Stomach (tissue), 8 donors: ENCODE measurements at regions not wholly inside any gene's neighbourhood (a gene's known extent, or its start where the extent isn't known, plus 50 kb on each side); places are given as distances from the start of the nearest gene placed in this dataset.

ENCODE experiments used
- DNase-seq, 2 donors: peaks; one replicate each; pipeline versions ENCODE4 v3.0.0 to v3.0.0-alpha.2; 2013 to 2019
- H3K27ac ChIP-seq, 5 donors: fragments of 200-600 bp in 4 of 5; sonication (generic) in 4 of 5; one replicate each; pipeline ENCODE4 v1.5.1; 2013 to 2019; ENCODE audit warnings: mild to moderate bottlenecking in 1 of 5, moderate library complexity in 1 of 5
- H3K27me3 ChIP-seq, 3 donors: fragments of 200-600 bp; sonication (generic); one replicate each; pipeline ENCODE4 v1.5.1; 2017 to 2019; ENCODE audit warnings: mixed run types in 1 of 3
- H3K36me3 ChIP-seq, 4 donors: fragments of 200-600 bp; sonication (generic); 1 replicate in 3 of 4; 2 replicates in 1 of 4; pipeline ENCODE4 v1.5.1; 2016 to 2019
- H3K4me1 ChIP-seq, 4 donors: fragments of 200-600 bp; sonication (generic); one replicate each; pipeline ENCODE4 v1.5.1; 2016 to 2019
- H3K4me3 ChIP-seq, 4 donors: fragments of 200-600 bp; sonication (generic) in 3 of 4; one replicate each; pipeline ENCODE4 v1.5.1; 2016 to 2019; ENCODE audit warnings: mild to moderate bottlenecking in 1 of 4
- H3K9me3 ChIP-seq, 4 donors: fragments of 200-600 bp; sonication (generic); one replicate each; pipeline ENCODE4 v1.5.1; 2016 to 2019
- EP300 ChIP-seq: sonication (generic); formaldehyde crosslinking; IDR thresholded peaks from one replicate; pipeline ENCODE4 v1.6.1; 2017; ENCODE audit warnings: antibody characterized with exemption
- POLR2A ChIP-seq, 4 donors: fragments of 450-650 bp; IDR thresholded peaks; one replicate each; pipeline ENCODE4 v1.6.1; 2016; ENCODE audit warnings: antibody characterized with exemption in 4 of 4, control low read depth in 2 of 4, mild to moderate bottlenecking in 1 of 4, moderate library complexity in 1 of 4
- POLR2AphosphoS5 ChIP-seq, 3 donors: sonication (generic); formaldehyde crosslinking; IDR thresholded peaks; one replicate each; pipeline ENCODE4 v1.6.1; 2016; ENCODE audit warnings: antibody characterized with exemption in 3 of 3
- WGBS, 5 donors: extraction: QIAGEN DNeasy Blood & Tissue Kit in 3 of 5; methylation state at CpG; one replicate each; pipeline versions ENCODE4 v1.1.5 to v1.1.7; 2013 to 2018; 5-methylcytosine and 5-hydroxymethylcytosine counted together
- intact Hi-C: fragments of 100-400 bp; cut with DNase I; formaldehyde crosslinking; loops from one replicate; pipeline ENCODE4 v1.15.1; 2023; ENCODE audit warnings: low total_unique reads
- TF ChIP-seq, protein P1 (sequence below), 7 experiments: fragments of 450-650 bp in 4 of 7; fragments of 200-600 bp in 3 of 7; sonication (generic) in 3 of 7; IDR thresholded peaks; one replicate each; pipeline ENCODE4 v1.5.1; 2016 to 2019; ENCODE audit warnings: antibody characterized with exemption in 7 of 7, control low read depth in 2 of 7, mild to moderate bottlenecking in 1 of 7
- donor health status: healthy with polysubstance abuse.
- donor health status: Bipolar disorder and iron deficiency.
- donor health status: healthy.

DNA sequence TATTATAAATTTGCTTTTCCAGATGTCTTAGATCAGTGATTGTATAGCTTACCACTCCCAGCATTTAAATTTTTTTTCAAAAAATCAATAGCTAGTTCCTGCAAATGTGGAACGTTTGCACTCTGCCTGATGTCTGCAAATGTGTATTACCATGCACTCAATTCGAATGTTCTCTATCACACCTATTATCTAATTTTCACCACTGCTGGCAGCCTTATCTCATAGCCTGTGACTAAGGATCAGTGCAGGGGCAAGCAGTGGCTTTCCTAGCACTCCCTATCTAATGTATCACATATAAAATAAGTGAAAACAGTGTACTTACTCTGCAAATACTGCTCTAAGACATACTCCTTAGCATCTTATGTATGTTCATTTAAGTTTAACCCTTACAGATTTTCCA is 196.3 kb upstream of the PLSCR5 start:
- Histone ChIP-seq H3K9me3 (no peaks in the 10 kb centered on the region), H3K27ac (no peak overlapping the region), H3K4me1 (no peaks in the 10 kb centered on the region), H3K4me3 (no peak overlapping the region), H3K27me3 (no peaks in the 10 kb centered on the region), H3K36me3 (no peaks in the 10 kb centered on the region)
- DNase-seq = no peak
- 11 to 26% (median 19%) methylated on average over 2 of the region's 2 CpGs for WGBS, 5 donors
- TF ChIP-seq POLR2A (IDR thresholded peaks at IDR 0.05) (no peak), EP300 (no peak), POLR2AphosphoS5 (IDR thresholded peaks at IDR 0.05) (no peak)
- TF ChIP-seq, protein P1, sequence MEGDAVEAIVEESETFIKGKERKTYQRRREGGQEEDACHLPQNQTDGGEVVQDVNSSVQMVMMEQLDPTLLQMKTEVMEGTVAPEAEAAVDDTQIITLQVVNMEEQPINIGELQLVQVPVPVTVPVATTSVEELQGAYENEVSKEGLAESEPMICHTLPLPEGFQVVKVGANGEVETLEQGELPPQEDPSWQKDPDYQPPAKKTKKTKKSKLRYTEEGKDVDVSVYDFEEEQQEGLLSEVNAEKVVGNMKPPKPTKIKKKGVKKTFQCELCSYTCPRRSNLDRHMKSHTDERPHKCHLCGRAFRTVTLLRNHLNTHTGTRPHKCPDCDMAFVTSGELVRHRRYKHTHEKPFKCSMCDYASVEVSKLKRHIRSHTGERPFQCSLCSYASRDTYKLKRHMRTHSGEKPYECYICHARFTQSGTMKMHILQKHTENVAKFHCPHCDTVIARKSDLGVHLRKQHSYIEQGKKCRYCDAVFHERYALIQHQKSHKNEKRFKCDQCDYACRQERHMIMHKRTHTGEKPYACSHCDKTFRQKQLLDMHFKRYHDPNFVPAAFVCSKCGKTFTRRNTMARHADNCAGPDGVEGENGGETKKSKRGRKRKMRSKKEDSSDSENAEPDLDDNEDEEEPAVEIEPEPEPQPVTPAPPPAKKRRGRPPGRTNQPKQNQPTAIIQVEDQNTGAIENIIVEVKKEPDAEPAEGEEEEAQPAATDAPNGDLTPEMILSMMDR (IDR thresholded peaks at IDR 0.05) = no peak
- intact Hi-C loops = no loop called here

DNA sequence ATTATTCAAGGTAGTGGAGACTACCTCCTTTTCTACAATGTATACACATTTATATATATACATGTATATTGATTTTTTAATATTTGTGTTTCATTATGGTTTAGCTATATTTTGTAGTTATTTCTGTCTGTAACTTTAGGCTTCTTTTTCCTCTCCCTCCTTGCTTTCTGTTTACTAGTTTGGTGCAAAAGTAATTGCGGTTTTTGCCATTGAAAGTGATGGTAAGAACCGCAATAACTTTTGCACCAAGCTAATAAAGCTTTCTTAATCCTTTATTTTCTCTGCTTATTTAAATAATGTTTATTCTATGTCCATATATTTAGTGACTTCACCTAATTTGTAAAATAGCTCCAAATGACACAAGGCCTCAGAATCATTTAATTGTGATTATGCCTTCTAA is 195.3 kb upstream of the PLSCR5 start:
- Histone ChIP-seq H3K27me3 (no peaks in the 10 kb centered on the region), H3K4me3 (no peak overlapping the region), H3K36me3 (no peaks in the 10 kb centered on the region), H3K4me1 (no peaks in the 10 kb centered on the region), H3K9me3 (no peaks in the 10 kb centered on the region), H3K27ac (no peak overlapping the region)
- 75 to 86% (median 81%) methylated on average over 2 of the region's 2 CpGs for WGBS, 5 donors
- intact Hi-C loops = no loop called here
- DNase-seq = no peak
- TF ChIP-seq, protein P1 (IDR thresholded peaks at IDR 0.05) = no peak
- TF ChIP-seq POLR2AphosphoS5 (IDR thresholded peaks at IDR 0.05) (no peak), POLR2A (IDR thresholded peaks at IDR 0.05) (no peak), EP300 (no peak)

- Histone ChIP-seq H3K27ac (no peak overlapping the region), H3K36me3 (no peaks in the 10 kb centered on the region), H3K4me3 (no peak overlapping the region), H3K27me3 (no peaks in the 10 kb centered on the region), H3K4me1 (no peaks in the 10 kb centered on the region), H3K9me3 (peaks cover 0 to 3% (median 0%) of the 10 kb centered on the region in 4 donors)
- no peak for TF ChIP-seq POLR2A (IDR thresholded peaks at IDR 0.05)
- TF ChIP-seq POLR2AphosphoS5 (IDR thresholded peaks at IDR 0.05) = no peak
- TF ChIP-seq EP300 = no peak
- WGBS, 5 donors = 33 to 60% (median 42%) methylated on average over 2 of the region's 2 CpGs
- intact Hi-C loops = no loop called here
- DNase-seq = no peak
Observed at GRCh38 chr3:146796078-146796477, 190.9 kb upstream of the PLSCR5 start.

GRCh38 chr3:146783446-146783845 is 178.3 kb upstream of the PLSCR5 start:
- no peaks in the 10 kb centered on the region for H3K36me3 ChIP-seq
- no peaks in the 10 kb centered on the region for H3K9me3 ChIP-seq
- DNase-seq = no peak
- intact Hi-C loops = no loop called here
- no peak overlapping the region for H3K27ac ChIP-seq
- no peaks in the 10 kb centered on the region for H3K4me1 ChIP-seq
- TF ChIP-seq EP300 (no peak), POLR2A (IDR thresholded peaks at IDR 0.05) (no peak), POLR2AphosphoS5 (IDR thresholded peaks at IDR 0.05) (no peak)
- TF ChIP-seq, protein P1 (IDR thresholded peaks at IDR 0.05) = no peak
- WGBS, 5 donors = 62 to 80% (median 68%) methylated on average over 2 of the region's 2 CpGs
- no peaks in the 10 kb centered on the region for H3K27me3 ChIP-seq
- H3K4me3 ChIP-seq = no peak overlapping the region

DNA sequence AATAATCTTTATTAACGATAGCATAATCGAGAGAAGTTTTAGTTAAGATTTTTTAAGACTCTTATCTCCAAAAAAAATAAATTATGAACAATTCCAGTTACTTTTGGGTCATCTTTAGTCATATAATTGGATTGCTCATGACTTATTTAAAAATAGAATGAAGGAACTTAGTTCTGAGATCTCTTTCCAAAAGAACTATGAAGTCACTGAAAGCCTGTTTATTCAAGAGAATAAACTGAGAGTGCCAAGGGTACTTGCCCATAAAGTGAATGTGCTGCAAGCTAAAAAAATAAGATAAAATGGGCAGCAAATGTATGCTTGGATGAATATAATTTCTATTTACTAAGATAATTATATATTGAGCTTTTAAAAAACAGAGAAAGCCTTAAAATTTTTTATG is 176.5 kb upstream of the PLSCR5 start:
- Histone ChIP-seq H3K36me3 (no peaks in the 10 kb centered on the region), H3K9me3 (no peaks in the 10 kb centered on the region), H3K27me3 (no peaks in the 10 kb centered on the region), H3K27ac (no peak overlapping the region), H3K4me3 (no peak overlapping the region), H3K4me1 (no peaks in the 10 kb centered on the region)
- intact Hi-C loops = no loop called here
- 47 to 76% (median 62%) methylated on average over 2 of the region's 2 CpGs for WGBS, 5 donors
- TF ChIP-seq EP300 = no peak
- TF ChIP-seq, protein P1 (IDR thresholded peaks at IDR 0.05) = no peak
- TF ChIP-seq POLR2AphosphoS5 (IDR thresholded peaks at IDR 0.05) = no peak
- TF ChIP-seq POLR2A (IDR thresholded peaks at IDR 0.05) = no peak
- no peak for DNase-seq
